Kidney tubule cell (primary cell): ENCODE measurements at regions not wholly inside any gene's neighbourhood (a gene's known extent, or its start where the extent isn't known, plus 50 kb on each side); places are given as distances from the start of the nearest gene placed in this dataset.
"Not testable (repeated sequence)": the region's sequence is repeated elsewhere in the genome, so short reads cannot be mapped to it uniquely, and the experiment has no call there.

Source experiments
- DNase-seq: peaks from one replicate; pipeline ENCODE4 v3.0.0-alpha.2; 2018; ENCODE audit warnings: low spot score

DNA sequence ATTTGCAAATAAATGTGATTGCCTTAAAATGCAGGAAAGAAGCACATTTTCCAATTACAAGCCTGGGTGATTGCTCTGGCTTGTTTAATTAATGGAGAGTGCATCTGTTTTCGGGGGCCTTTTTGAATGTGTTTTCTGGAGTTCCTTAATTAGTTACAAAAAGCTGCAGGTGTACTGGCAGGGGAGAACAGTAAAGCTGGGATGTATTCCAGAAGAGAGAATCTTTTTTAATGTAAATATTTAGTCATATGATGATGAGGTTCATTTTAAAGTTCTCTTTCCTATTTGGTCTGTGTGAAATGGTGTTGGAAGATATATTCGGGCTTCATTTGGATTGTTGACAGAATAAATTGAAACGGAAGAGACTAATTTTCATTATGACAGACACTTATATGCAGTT is 70.9 kb upstream of the N4BP1 start:
- no peak for DNase-seq

DNA sequence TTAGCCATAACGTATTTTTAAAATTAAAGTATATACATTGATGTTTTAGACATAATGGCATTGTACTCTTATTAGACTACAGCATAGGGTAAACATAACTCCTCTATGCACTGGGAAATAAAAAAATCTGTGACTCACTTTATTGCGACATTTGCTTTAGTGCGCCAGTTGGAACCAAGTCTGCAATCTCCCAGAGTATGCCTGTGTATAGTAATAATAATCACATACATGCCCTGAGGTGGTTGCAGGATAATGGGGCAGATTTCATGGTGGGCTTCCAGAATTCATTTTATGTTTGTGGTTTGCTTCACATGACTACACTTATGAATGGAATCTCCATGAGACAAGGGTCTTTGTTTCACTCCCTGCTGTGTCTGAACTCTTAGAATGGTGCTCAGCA is 66.9 kb upstream of the N4BP1 start:
- DNase-seq: no peak

- not testable (repeated sequence) for DNase-seq
Measured at GRCh38 chr16:48668184-48668583, 58.2 kb upstream of the N4BP1 start.

- no peak for DNase-seq
Measured at GRCh38 chr16:48659940-48660339, 50.0 kb upstream of the N4BP1 start.
